NCI-H1417 treated with DMSO at 0.1 percent for 48 hours (cell line): ENCODE measurements at regions not wholly inside any gene's neighbourhood (a gene's known extent, or its start where the extent isn't known, plus 50 kb on each side); places are given as distances from the start of the nearest gene placed in this dataset.
"Not testable (repeated sequence)": the region's sequence is repeated elsewhere in the genome, so short reads cannot be mapped to it uniquely, and the experiment has no call there.

ENCODE experiments used
- DNase-seq: peaks from one replicate; lab custom pipeline; 2025; lab: John Stamatoyannopoulos, UW

- DNase-seq, result no peak
Measured at GRCh38 chr3:154668187-154668586, 238.2 kb upstream of the GPR149 start.

GRCh38 chr3:154666542-154666941 lies 236.6 kb upstream of the GPR149 start:
- DNase-seq, result no peak

DNA sequence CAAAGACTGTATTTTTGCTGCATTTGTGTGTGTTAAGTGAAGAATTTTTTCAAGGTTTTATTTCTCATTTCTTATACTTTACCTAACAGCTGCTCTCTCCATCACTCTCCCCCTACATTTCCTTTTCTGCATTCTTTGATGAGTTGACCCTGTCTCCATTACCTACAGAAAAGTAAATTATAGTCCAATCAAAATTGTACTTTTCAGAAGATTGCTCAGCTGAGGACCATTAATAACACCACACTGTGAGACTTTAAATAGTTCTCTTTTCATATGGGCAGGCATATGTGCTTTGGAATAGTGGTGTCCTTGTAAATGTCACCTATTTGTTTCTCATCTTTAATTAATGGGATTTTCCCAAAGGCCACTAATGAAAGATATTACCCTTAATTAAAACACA lies 234.7 kb upstream of the GPR149 start:
- DNase-seq, result no peak

GRCh38 chr3:154662851-154663250 lies 232.9 kb upstream of the GPR149 start:
- DNase-seq, result no peak

DNA sequence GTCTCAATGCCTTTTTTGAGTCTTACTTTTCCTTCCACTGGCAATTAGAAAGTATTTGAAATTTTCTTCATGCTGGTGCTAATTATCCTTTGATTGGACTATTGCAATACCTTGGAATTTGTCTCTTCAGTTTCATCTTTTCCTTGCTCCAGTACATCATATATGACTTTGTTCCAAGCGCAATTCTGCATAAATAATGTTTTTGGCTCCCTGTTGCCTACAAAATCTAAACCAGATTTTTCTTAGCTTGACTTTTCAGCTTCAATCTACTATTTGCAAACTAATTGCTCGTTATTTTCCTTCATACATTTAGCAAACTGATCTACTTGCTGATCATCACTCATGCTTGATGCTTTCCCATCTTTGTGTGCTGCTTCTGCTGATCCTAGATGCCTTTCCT lies 230.8 kb upstream of the GPR149 start:
- DNase-seq, result no peak

- no peak for DNase-seq
Measured at GRCh38 chr3:154658000-154658399, 228.0 kb upstream of the GPR149 start.

DNA sequence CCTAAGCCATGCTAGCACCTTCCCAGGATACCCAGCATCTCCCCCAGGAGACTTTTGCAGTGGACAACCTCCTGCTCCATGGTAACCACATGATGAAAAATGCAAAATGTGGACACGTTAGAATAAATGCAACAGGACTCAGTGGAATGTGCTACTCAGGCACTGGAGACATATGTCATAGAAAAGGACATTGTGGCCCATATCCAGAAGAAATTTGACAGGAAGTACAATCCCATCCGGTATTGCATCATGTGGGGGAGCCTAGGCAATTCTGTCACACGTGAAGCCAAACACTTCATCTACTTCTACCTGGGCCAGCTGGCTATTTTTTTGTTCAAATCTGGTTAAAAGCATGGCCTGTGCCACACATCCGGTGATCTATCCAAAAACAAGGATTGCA lies 227.2 kb upstream of the GPR149 start:
- DNase-seq, result no peak

GRCh38 chr3:154656486-154656885 lies 226.5 kb upstream of the GPR149 start:
- DNase-seq, result no peak

GRCh38 chr3:154642145-154642544 lies 212.2 kb upstream of the GPR149 start:
- DNase-seq, result no peak

- no peak for DNase-seq
Measured at GRCh38 chr3:154625756-154626155, 195.8 kb upstream of the GPR149 start.

- not testable (repeated sequence) for DNase-seq
Measured at GRCh38 chr3:154619621-154620020, 189.6 kb upstream of the GPR149 start.

GRCh38 chr3:154616298-154616697 lies 186.3 kb upstream of the GPR149 start:
- no peak for DNase-seq

DNA sequence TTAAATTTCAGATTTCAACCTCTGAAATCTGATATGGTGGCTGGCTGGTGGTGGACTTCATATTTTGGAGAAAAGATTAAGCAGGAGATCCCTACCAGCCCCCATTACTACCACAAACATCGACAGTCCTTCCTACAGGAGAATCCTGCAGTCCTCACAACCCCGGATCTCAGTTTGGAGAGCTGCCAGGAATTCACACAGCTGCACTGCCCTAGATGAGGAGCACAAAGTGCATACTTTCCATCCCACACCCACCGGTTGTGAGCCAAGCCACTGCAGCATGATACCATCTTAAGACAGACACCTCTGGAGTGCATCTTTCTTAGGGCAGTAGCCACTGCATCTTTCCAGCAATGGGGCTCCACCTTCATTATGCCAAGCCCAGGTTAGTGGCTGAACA lies 185.5 kb upstream of the GPR149 start:
- DNase-seq, result no peak

GRCh38 chr3:154614601-154615000 lies 184.6 kb upstream of the GPR149 start:
- DNase-seq, result no peak

- no peak for DNase-seq
Measured at GRCh38 chr3:154614078-154614477, 184.1 kb upstream of the GPR149 start.

GRCh38 chr3:154602241-154602640 lies 172.3 kb upstream of the GPR149 start:
- DNase-seq, result no peak

DNA sequence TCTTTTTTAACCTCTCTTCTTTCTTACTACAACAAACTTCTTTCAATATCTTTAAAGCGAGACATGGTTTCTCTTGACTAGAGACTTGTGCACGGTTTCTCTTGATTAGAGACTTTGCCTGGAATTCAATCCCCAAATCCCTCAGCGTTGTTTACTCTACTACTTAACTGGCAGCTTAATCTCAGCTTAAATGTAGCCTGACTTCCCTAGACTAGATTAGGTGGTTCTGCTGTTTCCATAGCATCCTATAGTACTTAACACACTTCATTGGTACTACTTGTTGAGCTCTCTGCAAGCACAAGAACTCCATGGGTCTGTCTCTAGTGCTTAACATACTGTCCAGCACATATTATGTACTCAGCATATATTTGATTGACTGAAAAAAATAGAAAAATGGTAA lies 168.2 kb upstream of the GPR149 start:
- no peak for DNase-seq

- DNase-seq, result no peak
Measured at GRCh38 chr3:154590675-154591384, 160.8 kb upstream of the GPR149 start.

- no peak for DNase-seq
Measured at GRCh38 chr3:154588831-154589230, 158.8 kb upstream of the GPR149 start.

DNA sequence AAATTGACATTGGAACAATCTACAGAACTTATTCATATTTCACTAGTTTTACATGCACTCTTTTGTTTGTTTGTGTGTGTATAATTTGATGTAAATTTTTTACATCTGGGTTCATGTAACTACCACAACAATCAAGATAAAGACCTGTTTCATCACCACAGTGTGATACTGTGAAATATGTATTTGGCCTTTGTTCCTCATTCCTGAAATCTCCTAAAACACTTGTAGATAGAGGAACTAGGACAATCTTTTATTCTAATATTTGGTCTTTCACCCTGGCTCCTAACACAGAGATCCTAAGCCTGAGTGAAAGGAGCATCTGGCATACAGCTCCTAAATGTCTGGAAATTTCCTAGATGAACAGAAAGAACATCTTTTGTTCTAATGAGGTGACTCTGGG lies 155.0 kb upstream of the GPR149 start:
- DNase-seq, result no peak

- no peak for DNase-seq
Measured at GRCh38 chr3:154584041-154584440, 154.1 kb upstream of the GPR149 start.

- no peak for DNase-seq
Measured at GRCh38 chr3:154583086-154583634, 153.2 kb upstream of the GPR149 start.

DNA sequence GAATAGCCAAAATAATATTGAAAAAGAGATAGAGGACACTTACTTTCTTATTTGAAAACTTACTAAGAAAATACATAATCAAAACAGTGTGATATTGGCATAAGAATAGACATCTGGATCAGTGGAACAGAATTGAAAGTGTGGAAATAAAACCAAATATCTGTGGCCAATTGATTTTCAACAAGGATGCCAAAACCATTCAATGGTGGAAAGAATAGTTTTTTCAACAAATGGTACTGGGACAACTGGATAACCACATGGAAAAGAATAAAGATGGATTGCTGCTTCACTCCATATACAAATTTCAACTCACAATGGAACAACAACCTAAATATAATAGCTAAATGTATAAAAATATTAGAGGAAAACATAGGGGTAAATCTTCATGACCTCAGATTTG lies 152.5 kb upstream of the GPR149 start:
- DNase-seq, result no peak

GRCh38 chr3:154571553-154572226 lies 141.7 kb upstream of the GPR149 start:
- no peak for DNase-seq
